IMR-90 (cell line): ENCODE measurements at regions not wholly inside any gene's neighbourhood (a gene's known extent, or its start where the extent isn't known, plus 50 kb on each side); places are given as distances from the start of the nearest gene placed in this dataset.

Source experiments
- ATAC-seq: fragments of 200-7000 bp; cut with Tn5 transposase; 2 replicates; pipeline ENCODE4 v1.9.1; 2020; ENCODE audit warnings: low read depth, mild to moderate bottlenecking, moderate library complexity
- BruUV-seq: library from RNA; stranded (reverse); fragments of 400-500 nt; replicated peaks from 2 replicates; lab custom pipeline; 2021; lab: Mats Ljungman, UMichigan
- CTCF ChIA-PET: fragments of 300-600 bp; formaldehyde crosslinking; extraction: SDS; loops from one replicate; lab custom pipeline; 2021; ENCODE audit warnings: antibody characterized with exemption; lab: Yijun Ruan, JAX
- POLR2A ChIA-PET: fragments of 300-600 bp; sonication (Branson Sonifier 250); formaldehyde crosslinking; loops from one replicate; lab custom pipeline; 2022; ENCODE audit warnings: antibody characterized with exemption; ENCODE audit not compliant: unreplicated experiment; lab: Charles Lee
- DNase-seq: peaks from one replicate; pipeline ENCODE4 v3.0.0; 2013
- H2AFZ ChIP-seq: replicated peaks from 2 replicates; pipeline ENCODE3; 2013; ENCODE audit warnings: low read length, mild to moderate bottlenecking; ENCODE audit not compliant: poor library complexity
- H2AK5ac ChIP-seq: 2 replicates; pipeline ENCODE4 v1.6.1; 2013; ENCODE audit warnings: low read depth, low read length, inconsistent platforms
- H2AK9ac ChIP-seq: replicated peaks from 2 replicates; pipeline ENCODE3; 2013; ENCODE audit warnings: mild to moderate bottlenecking, low read depth, low read length, moderate library complexity; ENCODE audit not compliant: poor library complexity
- H2BK120ac ChIP-seq: 2 replicates; pipeline ENCODE4 v1.6.1; 2013; ENCODE audit warnings: low read depth, low read length, inconsistent platforms
- H2BK15ac ChIP-seq: 3 replicates; pipeline ENCODE4 v1.6.1; 2013; ENCODE audit warnings: low read depth, low read length, inconsistent platforms
- H2BK20ac ChIP-seq: 2 replicates; pipeline ENCODE4 v1.6.1; 2013; ENCODE audit warnings: low read depth, mild to moderate bottlenecking, inconsistent platforms, low read length, moderate library complexity
- H2BK5ac ChIP-seq: 2 replicates; pipeline ENCODE4 v1.6.1; 2013; ENCODE audit warnings: mild to moderate bottlenecking, low read depth, low read length, inconsistent platforms; ENCODE audit not compliant: poor library complexity, severe bottlenecking
- H3K14ac ChIP-seq: replicated peaks from 2 replicates; pipeline ENCODE4 v1.6.1; 2013; ENCODE audit warnings: low read depth, low read length, inconsistent platforms
- H3K18ac ChIP-seq: 2 replicates; pipeline ENCODE4 v1.6.1; 2013; ENCODE audit warnings: low read depth, low read length, control low read depth
- H3K23ac ChIP-seq: 2 replicates; pipeline ENCODE4 v1.6.1; 2013; ENCODE audit warnings: low read depth, low read length, inconsistent platforms
- H3K27ac ChIP-seq: 2 replicates; pipeline ENCODE4 v1.5.1; 2013; ENCODE audit warnings: mild to moderate bottlenecking, control low read depth, low read length; ENCODE audit not compliant: insufficient read depth
- H3K27me3 ChIP-seq: 2 replicates; pipeline ENCODE4 v1.6.1; 2013; ENCODE audit warnings: low read length; ENCODE audit not compliant: control insufficient read depth, insufficient read depth
- H3K36me3 ChIP-seq: 2 replicates; pipeline ENCODE4 v1.6.1; 2013; ENCODE audit warnings: low read length, mixed read lengths; ENCODE audit not compliant: control insufficient read depth, insufficient read depth
- H3K4ac ChIP-seq: 2 replicates; pipeline ENCODE4 v1.6.1; 2013; ENCODE audit warnings: low read depth, low read length, inconsistent platforms
- H3K4me1 ChIP-seq: 2 replicates; pipeline ENCODE4 v1.6.1; 2013; ENCODE audit warnings: low read length, mixed read lengths; ENCODE audit not compliant: control insufficient read depth, insufficient read depth
- H3K4me2 ChIP-seq: 2 replicates; pipeline ENCODE4 v1.6.1; 2013; ENCODE audit warnings: low read depth, mild to moderate bottlenecking, control low read depth, low read length, moderate library complexity
- H3K4me3 ChIP-seq: 2 replicates; pipeline ENCODE4 v1.5.1; 2013; ENCODE audit warnings: low read depth, mild to moderate bottlenecking, control low read depth, low read length, moderate library complexity; ENCODE audit not compliant: insufficient read depth
- H3K56ac ChIP-seq: 2 replicates; pipeline ENCODE4 v1.6.1; 2013; ENCODE audit warnings: low read length, inconsistent platforms; ENCODE audit not compliant: insufficient read depth; ENCODE audit errors: extremely low read depth
- H3K79me1 ChIP-seq, 2 experiments: 2 replicates each; pipeline ENCODE4 v1.6.1; 2013; ENCODE audit warnings: low read length in 2 of 2, inconsistent platforms in 1 of 2, low read depth in 1 of 2
- H3K9ac ChIP-seq: 2 replicates; pipeline ENCODE4 v1.6.1; 2013; ENCODE audit warnings: low read depth, low read length, control low read depth
- H3K9me1 ChIP-seq: 2 replicates; pipeline ENCODE4 v1.6.1; 2013; ENCODE audit warnings: low read length, inconsistent platforms; ENCODE audit not compliant: insufficient read depth
- H3K9me3 ChIP-seq: 2 replicates; pipeline ENCODE4 v1.6.1; 2013; ENCODE audit warnings: low read length; ENCODE audit not compliant: control insufficient read depth, insufficient read depth
- H4K20me1 ChIP-seq: 2 replicates; pipeline ENCODE4 v1.6.1; 2013; ENCODE audit warnings: low read length, inconsistent platforms; ENCODE audit not compliant: insufficient read depth
- H4K5ac ChIP-seq: 2 replicates; pipeline ENCODE4 v1.6.1; 2013; ENCODE audit warnings: mild to moderate bottlenecking, low read depth, low read length, control low read depth
- H4K8ac ChIP-seq, 2 experiments: 2 replicates each; pipeline ENCODE4 v1.6.1; 2013; ENCODE audit warnings: low read depth in 2 of 2, low read length in 2 of 2, control low read depth in 1 of 2, inconsistent platforms in 1 of 2
- H4K91ac ChIP-seq: 2 replicates; pipeline ENCODE4 v1.6.1; 2013; ENCODE audit warnings: low read depth, low read length, inconsistent platforms; ENCODE audit not compliant: insufficient read depth
- MXI1 ChIP-seq: IDR thresholded peaks from 2 replicates; pipeline ENCODE4 v1.6.1; 2012; ENCODE audit warnings: low read depth, mild to moderate bottlenecking, low read length, moderate library complexity, borderline replicate concordance
- WGBS, 2 experiments: methylation state at CpG; one replicate each; pipeline versions ENCODE4 v1.1.5 to v1.1.7; 2013; ENCODE audit warnings: missing lambda C conversion rate in 2 of 2; ENCODE audit not compliant: insufficient read length in 1 of 2; ENCODE audit errors: extremely low coverage in 2 of 2; 5-methylcytosine and 5-hydroxymethylcytosine counted together
- dilution Hi-C: fragments of 300-500 bp; cut with HindIII; formaldehyde crosslinking; loops from one replicate; pipeline ENCODE4 v1.14.3; 2018; ENCODE audit warnings: low sequenced_read_pairs; ENCODE audit not compliant: unreplicated experiment
- in situ Hi-C: fragments of 300-500 bp; cut with MboI; formaldehyde crosslinking; loops from 3 replicates; pipeline ENCODE4 v1.14.3; 2019; ENCODE audit warnings: low sequenced_read_pairs, inconsistent platforms, mixed read lengths
- intact Hi-C: fragments of 100-400 bp; cut with micrococcal nuclease; formaldehyde crosslinking; loops from 2 replicates; pipeline ENCODE4 v1.10.0; 2022

DNA sequence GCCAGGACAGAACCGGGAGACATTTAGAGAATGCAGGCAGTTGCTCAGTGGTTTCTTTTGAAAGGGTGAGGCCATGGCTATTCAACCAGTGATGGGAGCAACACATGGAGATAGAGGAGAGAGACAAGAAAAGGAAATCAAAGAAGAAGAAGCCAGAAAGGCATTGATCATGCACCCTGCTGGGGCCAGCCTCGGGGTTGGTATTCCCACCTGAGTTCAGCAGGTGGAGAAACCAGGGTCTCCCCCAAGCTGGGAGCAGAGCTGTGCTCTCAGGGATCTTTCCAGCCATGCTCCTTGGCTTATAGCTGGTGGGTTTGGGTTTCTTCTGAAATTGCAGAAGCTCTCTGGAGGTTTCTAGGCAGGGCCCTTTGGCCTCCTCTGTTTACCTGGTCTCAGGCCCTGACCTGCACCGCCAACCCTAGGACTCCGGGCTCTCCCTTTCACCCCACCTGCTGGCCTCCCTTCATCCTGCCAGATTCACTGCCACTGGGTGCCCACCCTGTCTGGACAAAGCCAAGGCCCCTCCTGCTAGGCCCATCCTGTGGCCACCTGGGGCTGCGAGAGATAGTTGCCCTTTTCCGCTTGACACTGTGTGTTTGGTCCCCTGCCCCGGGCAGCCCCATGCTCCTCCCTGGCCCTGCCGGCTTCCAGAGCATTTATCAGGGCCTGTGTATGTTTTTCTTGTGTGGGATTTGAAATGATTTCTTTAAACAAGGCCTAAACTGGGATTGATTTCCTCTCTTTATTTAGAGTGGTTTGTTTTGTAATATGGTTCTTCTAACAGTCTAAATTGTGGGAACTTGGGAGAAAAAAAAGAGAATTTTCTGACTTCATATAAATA, 126.7 kb downstream of the DDX1 start:
- H3K36me3 ChIP-seq, result no peaks in the 10 kb centered on the region
- no peaks in the 10 kb centered on the region for H3K79me1 ChIP-seq
- no peak overlapping the region for H3K4ac ChIP-seq
- H2BK15ac ChIP-seq, result no peak overlapping the region
- H3K56ac ChIP-seq, result no peak overlapping the region
- no TSS peak for BruUV-seq
- dilution Hi-C loops (no loop called here), in situ Hi-C loops (no loop called here), intact Hi-C loops (no loop called here)
- no peak overlapping the region for H2BK5ac ChIP-seq
- H3K9me1 ChIP-seq, result no peaks in the 10 kb centered on the region
- no peak for TF ChIP-seq MXI1
- H3K4me1 ChIP-seq, result no peaks in the 10 kb centered on the region
- no peak overlapping the region for H2AK9ac ChIP-seq
- H4K91ac ChIP-seq, result no peak overlapping the region
- H4K8ac ChIP-seq, result no peak overlapping the region
- no peak overlapping the region for H3K23ac ChIP-seq
- ChIA-PET POLR2A (no interaction called here), CTCF (no interaction called here)
- H3K14ac ChIP-seq, result no peak overlapping the region
- H2AK5ac ChIP-seq, result no peak overlapping the region
- no peaks in the 10 kb centered on the region; the same call in 1 of the 2 replicates for H3K9me3 ChIP-seq
- H2BK20ac ChIP-seq, result no peak overlapping the region
- DNase-seq (no peak), ATAC-seq (no peak)
- no peak overlapping the region for H3K4me2 ChIP-seq
- WGBS, 2 experiments, result 20% methylated on average over 2 of the region's 8 CpGs; no CpG with 5 or more reads in 1 of the 2 experiments
- no peaks in the 10 kb centered on the region for H3K27me3 ChIP-seq
- H3K18ac ChIP-seq, result no peak overlapping the region
- H3K27ac ChIP-seq, result no peak overlapping the region
- no peak overlapping the region for H3K9ac ChIP-seq
- H2BK120ac ChIP-seq, result no peak overlapping the region
- no peak overlapping the region for H2AFZ ChIP-seq
- H4K5ac ChIP-seq, result no peak overlapping the region
- H4K20me1 ChIP-seq, result no peaks in the 10 kb centered on the region
- H3K4me3 ChIP-seq, result no peak overlapping the region
